ENCODE measurements at regions not wholly inside any gene's neighbourhood (a gene's known extent, or its start where the extent isn't known, plus 50 kb on each side); places are given as distances from the start of the nearest gene placed in this dataset.
"Not testable (repeated sequence)": the region's sequence is repeated elsewhere in the genome, so short reads cannot be mapped to it uniquely, and the experiment has no call there.

- no peak for TF ChIP-seq MTA2 (IDR thresholded peaks at IDR 0.05; ENCODE audit: low read depth)
- TF ChIP-seq MEF2B (IDR thresholded peaks at IDR 0.05; ENCODE audit: partially characterized antibody, poor library complexity, severe bottlenecking), result no peak
These were observed 197.7 kb downstream of the CTH start (continued) for GRCh38 chr1:70608815-70609214.

DNA sequence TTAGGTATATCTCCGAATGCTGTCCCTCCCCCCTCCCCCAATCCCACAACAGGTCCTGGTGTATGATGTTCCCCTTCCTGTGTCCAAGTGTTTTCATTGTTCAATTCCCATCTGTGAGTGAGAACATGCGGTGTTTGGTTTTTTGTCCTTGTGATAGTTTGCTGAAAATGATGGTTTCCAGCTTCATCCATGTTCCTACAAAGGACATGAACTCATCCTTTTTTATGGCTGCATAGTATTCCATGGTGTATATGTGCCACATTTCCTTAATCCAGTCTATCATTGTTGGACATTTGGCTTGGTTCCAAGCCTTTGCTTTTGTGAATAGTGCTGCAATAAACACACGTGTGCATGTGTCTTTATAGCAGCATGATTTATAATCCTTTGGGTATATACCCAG is 199.1 kb downstream of the CTH start:
- H3K4me2 ChIP-seq (ENCODE audit: control insufficient read depth, insufficient read depth); FAIRE-seq; H3K4me1 ChIP-seq (ENCODE audit: control insufficient read depth, insufficient read depth, low read length); H3K36me3 ChIP-seq (ENCODE audit: control insufficient read depth in 2 of 2, insufficient read depth in 2 of 2, low read length in 1 of 2); H3K9me3 ChIP-seq (replicated peaks; ENCODE audit: control insufficient read depth, insufficient read depth, low read length); H3K27me3 ChIP-seq (replicated peaks in 1 of 2; ENCODE audit: control insufficient read depth in 2 of 2, insufficient read depth in 2 of 2, low read length in 1 of 2); H2AFZ ChIP-seq (ENCODE audit: control insufficient read depth, low read depth, low read length); RAD21 ChIA-PET (ENCODE audit: unreplicated experiment); intact Hi-C loops (cut with micrococcal nuclease; ENCODE audit: unreplicated experiment); POLR2A ChIA-PET; CTCF ChIA-PET; H3K27ac ChIP-seq (ENCODE audit: control insufficient read depth, insufficient read depth); H3K4me3 ChIP-seq; DNase-seq (ENCODE audit: low read depth, low spot score); ATAC-seq; H3K79me2 ChIP-seq (ENCODE audit: control insufficient read depth, insufficient read depth, low read length); in situ Hi-C loops (cut with MboI); SMC1A ChIA-PET (ENCODE audit: uncharacterized antibody, unreplicated experiment); H4K20me1 ChIP-seq (ENCODE audit: control insufficient read depth, insufficient read depth); H3K9ac ChIP-seq (ENCODE audit: control insufficient read depth, insufficient read depth, low read length); BruUV-seq (replicated peaks): not testable (repeated sequence)
- WGBS (ENCODE audit: insufficient coverage, insufficient replicate concordance, low lambda C conversion rate, missing lambda C conversion rate), result 28% methylated on average over 3 of the region's 3 CpGs

GRCh38 chr1:70616946-70617345 is 205.9 kb downstream of the CTH start:
- H3K27me3 ChIP-seq (replicated peaks in 1 of 2; ENCODE audit: control insufficient read depth in 2 of 2, insufficient read depth in 2 of 2, low read length in 1 of 2), result no peaks in the 10 kb centered on the region
- H3K36me3 ChIP-seq (ENCODE audit: control insufficient read depth in 2 of 2, insufficient read depth in 2 of 2, low read length in 1 of 2), result no peaks in the 10 kb centered on the region
- no peak overlapping the region for H3K27ac ChIP-seq (ENCODE audit: control insufficient read depth, insufficient read depth)
- ChIA-PET RAD21 (ENCODE audit: unreplicated experiment) (no interaction called here), CTCF (interaction anchor here (1.0 to 1.2 kb wide), 2 partner anchors 9 to 87 kb away, joined by 3 read pairs; no protein-coding TSS in a partner anchor), POLR2A (no interaction called here), SMC1A (ENCODE audit: uncharacterized antibody, unreplicated experiment) (no interaction called here)
- DNase-seq (ENCODE audit: low read depth, low spot score) (no peak), ATAC-seq (no peak), FAIRE-seq (no peak)
- no TSS peak for BruUV-seq (replicated peaks)
- no peaks in the 10 kb centered on the region for H4K20me1 ChIP-seq (ENCODE audit: control insufficient read depth, insufficient read depth)
- no peak overlapping the region for H3K4me3 ChIP-seq
- no peak for TF ChIP-seq RAD51 (IDR thresholded peaks at IDR 0.05)
- no peak for TF ChIP-seq CHD1 (IDR thresholded peaks at IDR 0.05; ENCODE audit: low read depth, low read length)
- no peak for TF ChIP-seq SIX5 (IDR thresholded peaks at IDR 0.05; ENCODE audit: low read depth, low read length, severe bottlenecking)
- intact Hi-C loops (cut with micrococcal nuclease; ENCODE audit: unreplicated experiment) (no loop called here), in situ Hi-C loops (cut with MboI) (no loop called here)
- H3K9me3 ChIP-seq (replicated peaks; ENCODE audit: control insufficient read depth, insufficient read depth, low read length), result no peaks in the 10 kb centered on the region; the same call in 2 of the 3 replicates
- H2AFZ ChIP-seq (ENCODE audit: control insufficient read depth, low read depth, low read length), result no peak overlapping the region
- no peaks in the 10 kb centered on the region for H3K4me1 ChIP-seq (ENCODE audit: control insufficient read depth, insufficient read depth, low read length)
- 0% methylated on average over 3 of the region's 3 CpGs for WGBS (ENCODE audit: insufficient coverage, insufficient replicate concordance, low lambda C conversion rate, missing lambda C conversion rate)
- H3K4me2 ChIP-seq (ENCODE audit: control insufficient read depth, insufficient read depth), result no peak overlapping the region
- H3K79me2 ChIP-seq (ENCODE audit: control insufficient read depth, insufficient read depth, low read length), result no peaks in the 10 kb centered on the region
- no peak overlapping the region for H3K9ac ChIP-seq (ENCODE audit: control insufficient read depth, insufficient read depth, low read length)

Data from GM12878 (cell line).